T-helper 1 cell treated with Interleukin-12 subunit alpha and Interleukin-12 subunit beta and Interleukin-4 antibody, amounts not matched to agents 30 μg/mL and 1 μg/mL, for 36 hours (primary cell): ENCODE measurements at regions not wholly inside any gene's neighbourhood (a gene's known extent, or its start where the extent isn't known, plus 50 kb on each side); places are given as distances from the start of the nearest gene placed in this dataset.

Experiments used
- H3K27ac Mint-ChIP-seq: one replicate; pipeline ENCODE4 v1.8.0; 2021; ENCODE audit warnings: mild to moderate bottlenecking, mixed read lengths
- H3K27me3 Mint-ChIP-seq: one replicate; pipeline ENCODE4 v1.8.0; 2021; ENCODE audit warnings: low read depth, mixed read lengths
- H3K36me3 Mint-ChIP-seq: one replicate; pipeline ENCODE4 v1.8.0; 2021; ENCODE audit warnings: low read depth, mixed read lengths
- H3K4me1 Mint-ChIP-seq: one replicate; pipeline ENCODE4 v1.8.0; 2021; ENCODE audit warnings: low read depth, mixed read lengths
- H3K4me3 Mint-ChIP-seq: one replicate; pipeline ENCODE4 v1.8.0; 2021; ENCODE audit warnings: mild to moderate bottlenecking, moderate library complexity, mixed read lengths
- H3K9me3 Mint-ChIP-seq: one replicate; pipeline ENCODE4 v1.8.0; 2021; ENCODE audit warnings: mixed read lengths

GRCh38 chr2:140178234-140178633, 1398.0 kb upstream of the NXPH2 start:
- H3K9me3 Mint-ChIP-seq: no peaks in the 10 kb centered on the region
- no peak overlapping the region for H3K4me3 Mint-ChIP-seq
- H3K27ac Mint-ChIP-seq: no peak overlapping the region
- H3K36me3 Mint-ChIP-seq: no peaks in the 10 kb centered on the region
- no peaks in the 10 kb centered on the region for H3K27me3 Mint-ChIP-seq
- no peaks in the 10 kb centered on the region for H3K4me1 Mint-ChIP-seq

- H3K36me3 Mint-ChIP-seq: no peaks in the 10 kb centered on the region
- H3K4me3 Mint-ChIP-seq: no peak overlapping the region
- H3K9me3 Mint-ChIP-seq: peaks cover 5% of the 10 kb centered on the region
- H3K27ac Mint-ChIP-seq: no peak overlapping the region
- no peaks in the 10 kb centered on the region for H3K4me1 Mint-ChIP-seq
- no peaks in the 10 kb centered on the region for H3K27me3 Mint-ChIP-seq
Measured at GRCh38 chr2:140177086-140177485, 1396.9 kb upstream of the NXPH2 start.

- Mint-ChIP-seq H3K4me3 (no peak overlapping the region), H3K4me1 (no peaks in the 10 kb centered on the region), H3K36me3 (no peaks in the 10 kb centered on the region), H3K27me3 (no peaks in the 10 kb centered on the region), H3K9me3 (peaks cover 9% of the 10 kb centered on the region), H3K27ac (no peak overlapping the region)
Measured at GRCh38 chr2:140173790-140174189, 1393.6 kb upstream of the NXPH2 start.

GRCh38 chr2:140164449-140164848, 1384.3 kb upstream of the NXPH2 start:
- Mint-ChIP-seq H3K4me3 (no peak overlapping the region), H3K27me3 (no peaks in the 10 kb centered on the region), H3K36me3 (no peaks in the 10 kb centered on the region), H3K9me3 (peaks cover 9% of the 10 kb centered on the region), H3K27ac (no peak overlapping the region), H3K4me1 (no peaks in the 10 kb centered on the region)

- Mint-ChIP-seq H3K36me3 (no peaks in the 10 kb centered on the region), H3K9me3 (no peaks in the 10 kb centered on the region), H3K27ac (no peak overlapping the region), H3K4me1 (no peaks in the 10 kb centered on the region), H3K27me3 (no peaks in the 10 kb centered on the region), H3K4me3 (no peak overlapping the region)
Measured at GRCh38 chr2:140158259-140158658, 1378.1 kb upstream of the NXPH2 start.

- Mint-ChIP-seq H3K4me3 (no peak overlapping the region), H3K36me3 (no peaks in the 10 kb centered on the region), H3K9me3 (no peaks in the 10 kb centered on the region), H3K27me3 (no peaks in the 10 kb centered on the region), H3K4me1 (no peaks in the 10 kb centered on the region), H3K27ac (no peak overlapping the region)
Measured at GRCh38 chr2:140157816-140158215, 1377.6 kb upstream of the NXPH2 start.

GRCh38 chr2:140154706-140155105, 1374.5 kb upstream of the NXPH2 start:
- Mint-ChIP-seq H3K4me3 (no peak overlapping the region), H3K4me1 (no peaks in the 10 kb centered on the region), H3K9me3 (no peaks in the 10 kb centered on the region), H3K36me3 (no peaks in the 10 kb centered on the region), H3K27ac (no peak overlapping the region), H3K27me3 (no peaks in the 10 kb centered on the region)

GRCh38 chr2:140154271-140154670, 1374.1 kb upstream of the NXPH2 start:
- no peak overlapping the region for H3K4me3 Mint-ChIP-seq
- H3K9me3 Mint-ChIP-seq: no peaks in the 10 kb centered on the region
- H3K36me3 Mint-ChIP-seq: no peaks in the 10 kb centered on the region
- no peak overlapping the region for H3K27ac Mint-ChIP-seq
- H3K4me1 Mint-ChIP-seq: no peaks in the 10 kb centered on the region
- H3K27me3 Mint-ChIP-seq: no peaks in the 10 kb centered on the region

GRCh38 chr2:140144611-140145010, 1364.4 kb upstream of the NXPH2 start:
- no peak overlapping the region for H3K27ac Mint-ChIP-seq
- H3K4me3 Mint-ChIP-seq: no peak overlapping the region
- no peaks in the 10 kb centered on the region for H3K4me1 Mint-ChIP-seq
- H3K9me3 Mint-ChIP-seq: peaks cover 6% of the 10 kb centered on the region
- no peaks in the 10 kb centered on the region for H3K27me3 Mint-ChIP-seq
- no peaks in the 10 kb centered on the region for H3K36me3 Mint-ChIP-seq

GRCh38 chr2:140138736-140139135, 1358.5 kb upstream of the NXPH2 start:
- H3K27me3 Mint-ChIP-seq: no peaks in the 10 kb centered on the region
- H3K27ac Mint-ChIP-seq: no peak overlapping the region
- H3K4me3 Mint-ChIP-seq: no peak overlapping the region
- no peaks in the 10 kb centered on the region for H3K9me3 Mint-ChIP-seq
- no peaks in the 10 kb centered on the region for H3K4me1 Mint-ChIP-seq
- H3K36me3 Mint-ChIP-seq: no peaks in the 10 kb centered on the region

GRCh38 chr2:140136861-140137260, 1356.7 kb upstream of the NXPH2 start:
- Mint-ChIP-seq H3K27me3 (no peaks in the 10 kb centered on the region), H3K36me3 (no peaks in the 10 kb centered on the region), H3K27ac (no peak overlapping the region), H3K4me1 (no peaks in the 10 kb centered on the region), H3K4me3 (no peak overlapping the region), H3K9me3 (peaks cover 6% of the 10 kb centered on the region)

- no peaks in the 10 kb centered on the region for H3K4me1 Mint-ChIP-seq
- H3K36me3 Mint-ChIP-seq: no peaks in the 10 kb centered on the region
Measured at GRCh38 chr2:140136366-140136765, 1356.2 kb upstream of the NXPH2 start.

GRCh38 chr2:140128909-140129308, 1348.7 kb upstream of the NXPH2 start:
- Mint-ChIP-seq H3K4me3 (no peak overlapping the region), H3K36me3 (no peaks in the 10 kb centered on the region), H3K27me3 (no peaks in the 10 kb centered on the region), H3K4me1 (no peaks in the 10 kb centered on the region), H3K9me3 (peaks cover 7% of the 10 kb centered on the region), H3K27ac (no peak overlapping the region)

More at GRCh38 chr2:140136366-140136765, 1356.2 kb upstream of the NXPH2 start:
- no peak overlapping the region for H3K27ac Mint-ChIP-seq
- peaks cover 6% of the 10 kb centered on the region for H3K9me3 Mint-ChIP-seq
- H3K27me3 Mint-ChIP-seq: no peaks in the 10 kb centered on the region
- H3K4me3 Mint-ChIP-seq: no peak overlapping the region

- Mint-ChIP-seq H3K36me3 (no peaks in the 10 kb centered on the region), H3K27ac (no peak overlapping the region), H3K4me3 (no peak overlapping the region), H3K27me3 (no peaks in the 10 kb centered on the region), H3K9me3 (peaks cover 11% of the 10 kb centered on the region), H3K4me1 (no peaks in the 10 kb centered on the region)
Measured at GRCh38 chr2:140122001-140122400, 1341.8 kb upstream of the NXPH2 start.

GRCh38 chr2:140117386-140117785, 1337.2 kb upstream of the NXPH2 start:
- Mint-ChIP-seq H3K4me1 (no peaks in the 10 kb centered on the region), H3K4me3 (no peak overlapping the region), H3K36me3 (no peaks in the 10 kb centered on the region), H3K9me3 (no peaks in the 10 kb centered on the region), H3K27me3 (no peaks in the 10 kb centered on the region), H3K27ac (no peak overlapping the region)
